Breast epithelium (tissue), 4 donors: ENCODE measurements at regions not wholly inside any gene's neighbourhood (a gene's known extent, or its start where the extent isn't known, plus 50 kb on each side); places are given as distances from the start of the nearest gene placed in this dataset.

Experiments
- DNase-seq, 2 donors: peaks; one replicate each; pipeline ENCODE4 v3.0.0-alpha.2; 2019; ENCODE audit warnings: low spot score in 2 of 2
- H3K27ac ChIP-seq, 2 donors: fragments of 200-600 bp; sonication (generic) in 1 of 2; one replicate each; pipeline ENCODE4 v1.5.1; 2016 to 2019; ENCODE audit warnings: mild to moderate bottlenecking in 1 of 2
- H3K27me3 ChIP-seq, 2 donors: fragments of 200-600 bp; sonication (generic) in 1 of 2; one replicate each; pipeline versions ENCODE4 v1.5.1 to v1.6.0; 2017 to 2019; ENCODE audit warnings: control low read depth in 1 of 2, mild to moderate bottlenecking in 1 of 2
- H3K36me3 ChIP-seq: fragments of 200-600 bp; one replicate; pipeline ENCODE4 v1.5.1; 2019
- H3K4me1 ChIP-seq, 2 donors: fragments of 200-600 bp; sonication (generic); one replicate each; pipeline ENCODE4 v1.5.1; 2016 to 2019; ENCODE audit warnings: control low read depth in 1 of 2
- H3K4me3 ChIP-seq, 3 donors: fragments of 200-600 bp; sonication (generic); 1 replicate in 2 of 3; 2 replicates in 1 of 3; pipeline ENCODE4 v1.5.1; 2016 to 2019; ENCODE audit warnings: mild to moderate bottlenecking in 3 of 3, moderate library complexity in 2 of 3
- H3K9me3 ChIP-seq, 2 donors: fragments of 200-600 bp; sonication (generic) in 1 of 2; one replicate each; pipeline ENCODE4 v1.5.1; 2016 to 2019; ENCODE audit warnings: control low read depth in 1 of 2
- POLR2A ChIP-seq: fragments of 450-650 bp; IDR thresholded peaks from one replicate; pipeline ENCODE4 v1.6.1; 2016; ENCODE audit warnings: antibody characterized with exemption, mild to moderate bottlenecking, moderate library complexity
- POLR2AphosphoS5 ChIP-seq, 3 donors: sonication (generic); formaldehyde crosslinking; IDR thresholded peaks; one replicate each; pipeline ENCODE4 v1.6.1; 2017; ENCODE audit warnings: antibody characterized with exemption in 3 of 3
- intact Hi-C: fragments of 100-400 bp; cut with DNase I; formaldehyde crosslinking; loops from one replicate; pipeline ENCODE4 v1.15.1; 2023; ENCODE audit warnings: low total_unique reads
- TF ChIP-seq, protein P1 (sequence below), 3 donors: fragments of 450-650 bp; IDR thresholded peaks; one replicate each; pipeline ENCODE4 v1.5.1; 2016 to 2017; ENCODE audit warnings: antibody characterized with exemption in 3 of 3, mild to moderate bottlenecking in 3 of 3, moderate library complexity in 3 of 3

GRCh38 chr3:72384602-72385001 is 463.6 kb downstream of the SHQ1 start:
- TF ChIP-seq, protein P1, sequence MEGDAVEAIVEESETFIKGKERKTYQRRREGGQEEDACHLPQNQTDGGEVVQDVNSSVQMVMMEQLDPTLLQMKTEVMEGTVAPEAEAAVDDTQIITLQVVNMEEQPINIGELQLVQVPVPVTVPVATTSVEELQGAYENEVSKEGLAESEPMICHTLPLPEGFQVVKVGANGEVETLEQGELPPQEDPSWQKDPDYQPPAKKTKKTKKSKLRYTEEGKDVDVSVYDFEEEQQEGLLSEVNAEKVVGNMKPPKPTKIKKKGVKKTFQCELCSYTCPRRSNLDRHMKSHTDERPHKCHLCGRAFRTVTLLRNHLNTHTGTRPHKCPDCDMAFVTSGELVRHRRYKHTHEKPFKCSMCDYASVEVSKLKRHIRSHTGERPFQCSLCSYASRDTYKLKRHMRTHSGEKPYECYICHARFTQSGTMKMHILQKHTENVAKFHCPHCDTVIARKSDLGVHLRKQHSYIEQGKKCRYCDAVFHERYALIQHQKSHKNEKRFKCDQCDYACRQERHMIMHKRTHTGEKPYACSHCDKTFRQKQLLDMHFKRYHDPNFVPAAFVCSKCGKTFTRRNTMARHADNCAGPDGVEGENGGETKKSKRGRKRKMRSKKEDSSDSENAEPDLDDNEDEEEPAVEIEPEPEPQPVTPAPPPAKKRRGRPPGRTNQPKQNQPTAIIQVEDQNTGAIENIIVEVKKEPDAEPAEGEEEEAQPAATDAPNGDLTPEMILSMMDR (IDR thresholded peaks at IDR 0.05), result no peak
- TF ChIP-seq POLR2AphosphoS5 (IDR thresholded peaks at IDR 0.05), result no peak
- no peak for TF ChIP-seq POLR2A
- H3K9me3 ChIP-seq, result no peaks in the 10 kb centered on the region
- intact Hi-C loops, result no loop called here
- no peaks in the 10 kb centered on the region for H3K36me3 ChIP-seq
- DNase-seq, result no peak
- no peaks in the 10 kb centered on the region for H3K4me1 ChIP-seq
- no peaks in the 10 kb centered on the region for H3K27me3 ChIP-seq
- H3K27ac ChIP-seq, result no peak overlapping the region
- no peak overlapping the region for H3K4me3 ChIP-seq

GRCh38 chr3:72383883-72384282 is 464.4 kb downstream of the SHQ1 start:
- TF ChIP-seq POLR2A (no peak), POLR2AphosphoS5 (IDR thresholded peaks at IDR 0.05) (no peak)
- TF ChIP-seq, protein P1 (IDR thresholded peaks at IDR 0.05), result no peak
- Histone ChIP-seq H3K4me1 (no peaks in the 10 kb centered on the region), H3K36me3 (no peaks in the 10 kb centered on the region), H3K9me3 (no peaks in the 10 kb centered on the region), H3K27me3 (no peaks in the 10 kb centered on the region), H3K27ac (no peak overlapping the region), H3K4me3 (no peak overlapping the region)
- intact Hi-C loops, result no loop called here
- DNase-seq, result no peak

- intact Hi-C loops, result no loop called here
- Histone ChIP-seq H3K4me1 (no peaks in the 10 kb centered on the region), H3K9me3 (no peaks in the 10 kb centered on the region), H3K4me3 (no peak overlapping the region), H3K27ac (no peak overlapping the region), H3K36me3 (peaks cover 3% of the 10 kb centered on the region), H3K27me3 (no peaks in the 10 kb centered on the region)
- no peak for DNase-seq
- TF ChIP-seq POLR2AphosphoS5 (IDR thresholded peaks at IDR 0.05) (no peak), POLR2A (no peak)
- TF ChIP-seq, protein P1 (IDR thresholded peaks at IDR 0.05), result no peak
Measured at GRCh38 chr3:72383230-72383629, 465.0 kb downstream of the SHQ1 start.

DNA sequence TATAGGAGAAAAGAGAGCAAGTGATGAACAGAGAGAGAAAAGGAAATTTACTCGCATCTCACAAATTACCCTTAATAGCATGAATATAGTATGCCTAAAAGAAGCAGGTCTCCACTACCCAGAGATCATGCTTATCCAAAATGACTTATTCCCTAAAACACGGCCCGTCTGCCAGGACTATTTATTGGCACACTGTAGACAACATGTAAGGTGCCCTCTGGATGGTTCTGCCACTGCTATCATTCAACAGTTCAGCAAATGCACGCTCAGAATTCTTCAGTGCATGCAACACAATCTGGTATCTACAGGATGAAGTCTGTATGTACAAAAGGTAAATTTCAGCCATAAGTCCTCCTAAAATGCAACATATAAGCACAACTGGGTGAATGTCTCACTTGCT is 465.8 kb downstream of the SHQ1 start:
- H3K4me1 ChIP-seq, result no peaks in the 10 kb centered on the region
- no peaks in the 10 kb centered on the region for H3K9me3 ChIP-seq
- H3K27me3 ChIP-seq, result no peaks in the 10 kb centered on the region
- DNase-seq, result no peak
- H3K36me3 ChIP-seq, result peaks cover 3% of the 10 kb centered on the region
- no peak overlapping the region for H3K27ac ChIP-seq
- no peak overlapping the region for H3K4me3 ChIP-seq
- TF ChIP-seq POLR2AphosphoS5 (IDR thresholded peaks at IDR 0.05) (no peak), POLR2A (no peak)
- TF ChIP-seq, protein P1 (IDR thresholded peaks at IDR 0.05), result no peak
- intact Hi-C loops, result no loop called here

GRCh38 chr3:72381584-72381983 is 466.7 kb downstream of the SHQ1 start:
- TF ChIP-seq POLR2A (no peak), POLR2AphosphoS5 (IDR thresholded peaks at IDR 0.05) (no peak)
- TF ChIP-seq, protein P1 (IDR thresholded peaks at IDR 0.05), result no peak
- intact Hi-C loops, result no loop called here
- DNase-seq, result no peak
- Histone ChIP-seq H3K4me1 (no peaks in the 10 kb centered on the region), H3K4me3 (no peak overlapping the region), H3K27me3 (no peaks in the 10 kb centered on the region), H3K27ac (no peak overlapping the region), H3K36me3 (peaks cover 3% of the 10 kb centered on the region), H3K9me3 (no peaks in the 10 kb centered on the region)
